ENCODE measurements at regions not wholly inside any gene's neighbourhood (a gene's known extent, or its start where the extent isn't known, plus 50 kb on each side); places are given as distances from the start of the nearest gene placed in this dataset.
"Not testable (repeated sequence)": the region's sequence is repeated elsewhere in the genome, so short reads cannot be mapped to it uniquely, and the experiment has no call there.

- FAIRE-seq (no peak), DNase-seq (ENCODE audit: low spot score) (no peak)
Observed at GRCh38 chr9:96067004-96067403, 191.5 kb downstream of the ERCC6L2 start.

DNA sequence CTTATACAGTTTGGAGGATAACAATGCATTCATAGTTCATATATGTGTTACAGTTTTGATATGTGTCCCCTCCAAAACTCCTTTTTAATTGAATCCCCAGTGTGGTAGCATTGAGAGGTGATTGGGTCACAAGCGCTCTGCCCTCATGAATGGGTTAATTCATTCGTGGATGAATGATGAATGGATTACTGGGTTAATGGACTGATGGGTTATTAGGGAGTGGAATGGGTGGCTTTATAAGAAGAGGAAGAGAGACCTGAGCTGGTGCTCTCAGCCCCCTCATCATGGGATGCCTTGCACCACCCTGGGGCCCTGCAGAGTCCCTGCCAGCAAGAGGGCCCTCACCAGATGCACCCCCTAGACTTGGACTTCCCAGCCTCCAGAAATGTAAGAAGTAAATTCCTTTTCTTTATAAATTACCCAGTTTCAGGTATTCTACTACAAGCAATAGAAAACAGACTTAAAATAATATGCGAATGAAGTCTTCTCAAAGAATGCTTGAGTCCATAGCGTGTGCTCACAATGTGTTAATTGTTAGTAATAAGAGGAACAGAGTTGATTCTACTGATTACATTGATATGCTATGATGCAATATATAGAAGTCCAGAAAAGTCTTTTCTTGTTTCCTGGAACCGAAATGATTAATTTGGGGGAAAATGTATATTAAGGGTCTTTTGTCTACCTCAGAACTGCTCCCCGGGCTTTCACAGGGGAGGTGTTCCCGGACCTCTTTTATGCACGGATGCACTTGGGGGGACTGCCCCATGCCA is 190.2 kb downstream of the ERCC6L2 start:
- FAIRE-seq = no peak

GRCh38 chr9:96064826-96065481 is 189.5 kb downstream of the ERCC6L2 start:
- DNase-seq (ENCODE audit: low spot score) (no peak), FAIRE-seq (no peak)

More for the DNA sequence above, 190.2 kb downstream of the ERCC6L2 start:
- no peak for DNase-seq (ENCODE audit: low spot score)

DNA sequence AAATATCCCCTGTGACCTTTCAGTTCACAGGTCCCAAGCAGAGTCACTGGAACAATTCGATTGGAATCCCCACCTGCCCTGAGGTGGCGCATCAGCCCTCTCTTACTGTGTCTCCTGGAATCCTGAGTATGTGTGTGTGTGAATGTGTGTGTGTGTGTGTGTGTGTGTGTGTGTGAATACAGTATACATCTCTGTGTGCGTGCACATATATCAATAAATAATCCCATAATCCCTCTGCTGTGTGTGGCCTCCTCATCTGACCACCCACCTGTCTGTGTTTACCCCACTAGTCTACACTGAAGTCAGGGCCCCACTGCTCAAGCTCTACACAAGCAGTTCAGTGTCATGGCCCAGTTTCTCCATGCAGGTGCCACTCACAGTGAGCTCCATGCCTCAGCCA is 187.4 kb downstream of the ERCC6L2 start:
- DNase-seq (ENCODE audit: low spot score) (no peak), FAIRE-seq (no peak)

GRCh38 chr9:96062031-96062430 is 186.5 kb downstream of the ERCC6L2 start:
- DNase-seq (ENCODE audit: low spot score) (no peak), FAIRE-seq (no peak)

DNA sequence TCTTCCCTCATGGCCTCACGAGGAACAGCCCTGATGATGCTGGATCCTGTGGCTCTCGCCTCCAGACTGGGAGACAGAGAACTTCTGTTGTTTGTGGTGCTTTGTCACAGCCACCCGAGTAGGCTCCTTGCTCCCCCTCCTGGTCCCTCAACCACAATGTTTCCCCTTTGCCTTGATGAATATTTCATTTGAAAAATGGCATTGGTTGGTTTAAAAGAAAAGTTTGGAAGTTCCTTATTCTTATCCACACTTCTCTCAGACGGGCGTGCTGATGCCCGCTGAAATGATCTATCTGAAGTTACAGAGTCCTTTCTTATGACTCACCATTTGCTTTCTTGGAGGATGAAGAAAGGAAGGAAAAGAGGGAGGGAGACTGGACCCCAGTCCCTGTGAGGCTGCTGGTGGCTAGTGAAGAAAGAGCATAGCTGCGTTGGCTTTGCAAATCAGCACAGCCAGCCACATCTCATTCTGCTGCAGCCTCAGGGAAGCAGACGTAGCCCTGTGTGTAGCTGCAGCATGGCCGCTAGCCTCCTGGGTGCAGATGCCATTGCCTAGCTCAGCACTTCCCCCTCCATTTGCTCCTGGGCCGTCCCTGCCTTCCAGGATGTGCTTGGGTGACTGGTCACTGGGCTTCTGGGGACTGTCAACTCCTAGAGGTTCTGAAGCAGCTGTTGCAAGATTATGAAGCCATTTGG is 185.9 kb downstream of the ERCC6L2 start:
- DNase-seq (ENCODE audit: low spot score) = peak; percentile 39
- FAIRE-seq = no peak

DNA sequence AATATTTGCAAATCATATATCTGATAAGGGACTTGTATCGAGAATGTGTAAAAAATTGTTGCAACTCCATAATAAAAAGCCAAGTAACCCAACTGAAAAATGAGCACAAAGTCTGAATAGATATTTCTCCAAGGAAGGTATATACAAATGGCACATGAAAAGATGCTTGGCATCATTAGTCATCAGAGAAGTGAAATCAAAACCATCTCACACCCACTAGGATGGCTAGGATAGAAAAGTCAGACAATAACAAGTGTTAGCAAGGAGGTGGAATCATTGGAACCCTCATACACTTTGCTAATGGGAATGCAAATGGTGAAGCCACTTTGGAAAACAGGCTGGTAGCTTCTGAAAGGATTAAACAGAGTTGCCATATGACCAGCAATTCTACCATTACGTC is 182.7 kb downstream of the ERCC6L2 start:
- no peak for DNase-seq (ENCODE audit: low spot score)
- no peak for FAIRE-seq

- DNase-seq (ENCODE audit: low spot score) (no peak), FAIRE-seq (no peak)
Observed at GRCh38 chr9:96057155-96057554, 181.7 kb downstream of the ERCC6L2 start.

GRCh38 chr9:96056226-96056625 is 180.7 kb downstream of the ERCC6L2 start:
- DNase-seq (ENCODE audit: low spot score) = no peak
- FAIRE-seq = no peak

- DNase-seq (ENCODE audit: low spot score); FAIRE-seq: not testable (repeated sequence)
Observed at GRCh38 chr9:96054248-96054647, 178.8 kb downstream of the ERCC6L2 start.

DNA sequence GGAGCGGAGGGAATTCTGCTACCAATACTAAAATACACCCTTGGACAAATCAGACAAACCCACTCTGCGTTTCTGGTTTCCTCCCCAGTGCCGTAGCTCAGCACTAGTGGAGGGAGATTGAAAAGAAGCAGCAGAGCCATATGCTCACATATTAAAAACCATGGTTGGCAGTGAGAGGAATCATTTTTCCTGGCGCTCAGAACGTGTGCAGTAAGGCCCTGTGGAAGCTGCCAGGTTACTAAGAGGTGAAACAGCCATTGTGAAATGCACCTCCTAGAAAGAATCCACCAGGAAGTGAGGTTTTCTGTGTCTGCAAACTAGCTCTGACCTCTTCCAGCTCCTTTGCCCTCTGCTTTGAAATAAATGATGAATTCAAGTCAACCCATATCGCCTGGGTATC is 177.2 kb downstream of the ERCC6L2 start:
- FAIRE-seq = no peak
- DNase-seq (ENCODE audit: low spot score) = no peak

DNA sequence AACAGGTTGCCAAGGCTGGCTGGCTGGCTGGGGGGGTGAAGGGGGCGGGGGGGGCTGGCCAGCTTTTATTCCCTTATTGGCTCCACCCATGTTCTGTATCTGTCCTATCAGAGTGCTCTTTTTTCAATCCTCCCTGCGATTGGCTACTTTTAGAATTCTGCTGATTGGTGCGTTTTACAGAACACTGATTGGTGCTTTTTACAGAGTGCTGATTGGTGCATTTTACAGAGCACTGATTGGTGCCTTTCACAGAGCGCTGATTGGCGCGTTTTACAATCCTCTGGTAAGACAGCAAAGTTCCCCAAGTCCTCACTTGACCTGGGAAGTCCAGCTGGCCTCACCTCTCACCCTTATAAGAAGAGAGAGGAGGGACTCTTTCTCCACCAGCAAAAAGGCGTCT is 175.9 kb downstream of the ERCC6L2 start:
- DNase-seq (ENCODE audit: low spot score) (no peak), FAIRE-seq (no peak)

DNA sequence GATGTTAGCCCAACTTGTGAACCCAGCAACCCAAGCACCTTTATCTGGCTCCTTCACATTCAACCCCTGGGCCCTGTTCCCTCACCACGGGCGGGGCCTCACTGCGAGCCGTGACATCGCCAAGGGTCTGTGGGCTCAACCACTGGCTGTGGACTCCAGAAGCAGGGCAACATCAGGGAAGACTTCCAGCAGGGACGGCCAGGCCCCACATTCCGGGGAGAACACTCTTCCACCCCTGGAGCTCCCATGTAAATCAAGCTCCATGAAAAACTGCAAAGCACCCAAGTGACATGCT is 175.3 kb downstream of the ERCC6L2 start:
- FAIRE-seq = no peak
- DNase-seq (ENCODE audit: low spot score) = no peak

DNA sequence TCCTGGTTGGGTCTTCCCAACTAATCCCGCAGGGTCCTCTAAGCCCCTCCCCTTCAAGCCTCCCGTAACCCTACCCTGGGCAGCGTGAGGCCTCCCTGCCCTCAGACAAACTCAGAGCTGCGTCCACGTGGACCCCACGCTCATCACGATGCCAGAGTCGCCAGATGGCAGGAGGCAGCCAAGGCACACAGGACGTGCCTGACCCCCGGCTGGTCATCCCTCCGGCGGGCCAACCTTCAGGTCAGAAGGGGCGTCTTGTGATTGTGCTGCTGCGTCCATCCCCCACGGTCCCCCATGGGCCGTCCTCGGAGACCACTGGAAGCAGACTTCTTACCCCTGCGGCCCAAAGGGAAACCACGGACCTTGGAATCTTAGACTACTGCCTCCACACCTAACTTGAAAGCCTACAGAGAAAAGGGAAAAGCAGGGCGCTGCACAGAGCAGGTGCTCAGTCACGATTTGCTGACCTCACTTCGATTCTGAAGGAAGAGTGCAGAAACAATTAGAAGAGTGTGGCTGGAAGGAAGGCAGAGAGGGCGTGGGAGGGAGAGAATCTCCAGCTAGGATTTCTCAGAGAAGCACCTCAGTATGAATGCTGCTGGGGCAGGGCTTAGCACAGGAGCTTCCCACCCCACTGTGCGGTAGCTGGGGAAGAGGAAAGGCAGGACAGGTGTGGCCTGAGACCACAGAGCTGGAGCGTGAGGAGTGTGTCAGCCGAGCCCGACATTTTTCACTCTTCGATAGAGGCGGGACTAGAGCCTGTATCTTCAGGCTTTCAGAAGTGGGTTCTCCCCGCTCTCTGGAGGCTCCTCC is 174.8 kb downstream of the ERCC6L2 start:
- FAIRE-seq (no peak), DNase-seq (ENCODE audit: low spot score) (no peak)

DNA sequence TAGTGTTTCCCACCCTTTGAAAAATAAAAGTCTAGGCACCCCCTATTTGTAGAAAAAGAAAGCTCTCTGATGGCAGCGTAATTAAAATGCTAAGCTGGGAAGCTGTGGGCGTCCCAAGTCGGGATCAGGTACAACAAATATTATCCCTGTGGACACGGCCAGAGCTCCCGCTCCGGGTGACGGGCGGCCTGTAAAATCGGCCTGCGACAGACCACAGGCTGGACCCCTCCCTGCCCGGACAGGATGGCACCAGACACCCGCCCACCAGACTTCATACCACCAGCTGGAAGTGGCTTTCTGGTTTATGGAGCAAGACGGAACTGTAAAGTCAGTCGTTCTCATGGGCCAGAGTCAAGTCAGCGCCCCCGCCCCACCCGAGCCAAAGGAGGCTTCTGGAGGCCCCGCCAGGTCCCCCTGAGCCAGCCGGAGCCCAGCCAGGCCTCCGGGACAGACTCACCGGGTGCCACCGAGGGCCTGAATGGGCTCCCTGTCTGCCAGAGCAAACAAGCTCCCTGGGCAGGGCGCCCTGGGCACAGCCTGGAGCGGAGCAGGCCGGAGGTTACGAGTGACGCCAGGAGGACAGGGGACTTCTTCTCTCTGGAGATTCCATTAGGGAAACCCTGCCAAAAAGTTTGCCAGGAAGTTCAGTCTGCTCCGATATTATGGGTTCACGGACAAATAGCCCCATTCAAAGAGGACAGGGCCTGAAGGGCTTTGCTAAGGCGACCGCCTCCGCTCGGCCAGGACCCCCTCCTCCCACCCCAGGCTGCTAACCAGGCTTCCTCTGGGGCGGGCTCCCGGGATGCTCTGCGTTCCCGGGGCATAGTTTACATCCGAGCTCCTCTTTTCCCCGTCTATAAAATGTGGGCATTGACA is 173.7 kb downstream of the ERCC6L2 start:
- FAIRE-seq (no peak), DNase-seq (ENCODE audit: low spot score) (no peak)

DNA sequence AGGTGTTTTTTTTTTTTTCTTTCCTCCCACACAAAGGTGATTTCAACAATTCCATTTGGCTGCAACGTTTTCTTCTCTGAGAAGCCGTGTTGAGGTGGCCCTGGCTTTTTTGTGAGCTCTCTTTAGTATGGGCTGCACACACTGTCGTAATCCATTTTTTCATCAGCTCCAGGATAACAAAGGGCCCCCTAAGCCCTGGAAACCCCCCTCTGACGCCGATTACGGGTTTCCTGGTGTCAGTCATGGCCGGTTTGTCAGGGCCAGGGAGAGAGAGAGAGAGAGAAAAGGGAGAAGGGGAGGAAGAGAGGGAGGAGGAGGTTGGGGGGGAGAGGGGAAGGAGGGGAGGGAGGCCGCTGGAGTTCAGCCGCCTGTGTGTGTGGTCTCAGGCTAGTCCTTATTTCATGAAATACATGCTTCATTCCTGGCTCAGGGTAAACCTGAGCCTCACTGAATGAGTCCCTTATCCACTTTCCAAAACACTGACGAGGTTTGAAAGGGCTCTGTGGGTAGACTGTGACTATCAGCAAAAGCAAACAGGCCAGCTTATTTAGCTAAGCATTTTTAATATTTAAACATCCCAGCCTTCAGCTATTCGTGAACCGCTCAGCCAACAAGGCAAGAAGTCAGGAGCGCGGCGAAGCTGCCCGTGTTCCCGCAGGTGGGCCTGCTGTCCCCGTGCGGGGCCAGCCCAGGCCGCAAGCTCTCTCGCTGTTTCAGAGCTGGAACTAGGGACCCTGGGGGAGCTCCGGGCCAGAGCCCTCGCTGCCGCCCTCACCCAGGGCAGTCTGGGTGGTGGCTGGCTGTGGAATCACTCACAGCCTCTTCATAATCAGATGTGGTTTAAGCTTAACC is 172.8 kb downstream of the ERCC6L2 start:
- FAIRE-seq = no peak
- DNase-seq (ENCODE audit: low spot score) = no peak

DNA sequence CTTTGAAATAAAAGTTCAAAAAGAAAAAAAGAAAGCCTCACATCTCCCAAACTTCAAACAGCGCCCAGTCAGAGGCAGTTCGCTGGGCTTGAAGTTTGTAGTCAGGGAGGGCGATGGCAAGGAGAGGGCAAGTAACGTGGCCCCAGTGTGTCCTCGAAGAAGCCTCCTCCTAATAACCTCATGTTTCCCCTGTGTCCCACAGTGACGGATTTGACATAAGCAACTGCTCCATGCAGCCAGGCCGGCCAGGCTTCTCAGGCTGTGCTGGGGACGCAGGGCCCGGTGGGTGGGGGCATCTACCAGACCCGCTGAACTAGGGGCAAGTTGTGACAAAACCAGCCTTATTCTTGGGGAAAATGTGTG is 172.2 kb downstream of the ERCC6L2 start:
- FAIRE-seq (no peak), DNase-seq (ENCODE audit: low spot score) (no peak)

- DNase-seq (ENCODE audit: low spot score) = no peak
- no peak for FAIRE-seq
Observed at GRCh38 chr9:96047116-96047639, 171.7 kb downstream of the ERCC6L2 start.

DNA sequence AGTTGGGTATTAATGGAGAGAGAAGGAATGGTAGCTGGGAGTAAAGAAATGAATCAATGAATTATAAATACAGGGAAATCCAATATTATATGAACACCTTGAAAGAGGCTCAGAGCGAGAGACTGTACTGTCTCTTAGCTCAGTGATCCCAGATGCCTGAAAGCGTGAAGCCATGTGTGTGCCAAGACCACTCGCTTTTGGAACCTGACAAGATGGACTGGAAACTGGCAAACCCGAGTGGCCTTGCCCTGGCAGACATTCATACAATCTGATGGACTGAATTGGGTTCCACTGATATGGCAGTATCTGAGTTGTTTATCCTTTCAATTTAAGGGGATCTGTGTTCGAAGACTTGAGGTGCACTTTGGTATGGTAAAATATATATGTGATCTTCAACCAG is 170.3 kb downstream of the ERCC6L2 start:
- DNase-seq (ENCODE audit: low spot score) = no peak
- no peak for FAIRE-seq

DNA sequence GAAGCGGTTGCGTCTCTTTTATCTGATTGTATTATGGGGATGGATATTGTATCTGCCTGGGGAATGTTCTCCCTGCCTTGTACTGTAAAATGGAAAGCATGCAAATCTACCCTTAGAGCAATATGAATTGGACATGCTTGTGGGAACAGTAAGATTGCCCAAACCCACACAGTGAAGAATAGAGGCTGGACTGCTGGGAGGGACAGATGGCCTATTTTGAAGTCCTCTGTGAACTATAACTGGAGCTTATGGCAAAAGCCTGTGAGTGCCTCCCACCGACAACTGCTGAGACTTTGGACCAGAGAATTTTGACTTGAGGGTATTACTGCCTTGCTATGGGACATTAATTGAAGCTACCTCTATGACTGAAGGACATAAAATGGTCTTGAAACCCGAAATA is 168.9 kb downstream of the ERCC6L2 start:
- DNase-seq (ENCODE audit: low spot score) (no peak), FAIRE-seq (no peak)

Measured in RCC 7860 (cell line).